NCI-H2107 treated with DMSO at 0.1 percent for 48 hours (cell line): ENCODE measurements at regions not wholly inside any gene's neighbourhood (a gene's known extent, or its start where the extent isn't known, plus 50 kb on each side); places are given as distances from the start of the nearest gene placed in this dataset.

Source experiments
- DNase-seq: peaks from one replicate; lab custom pipeline; 2025; ENCODE audit not compliant: unreplicated experiment; lab: John Stamatoyannopoulos, UW

DNA sequence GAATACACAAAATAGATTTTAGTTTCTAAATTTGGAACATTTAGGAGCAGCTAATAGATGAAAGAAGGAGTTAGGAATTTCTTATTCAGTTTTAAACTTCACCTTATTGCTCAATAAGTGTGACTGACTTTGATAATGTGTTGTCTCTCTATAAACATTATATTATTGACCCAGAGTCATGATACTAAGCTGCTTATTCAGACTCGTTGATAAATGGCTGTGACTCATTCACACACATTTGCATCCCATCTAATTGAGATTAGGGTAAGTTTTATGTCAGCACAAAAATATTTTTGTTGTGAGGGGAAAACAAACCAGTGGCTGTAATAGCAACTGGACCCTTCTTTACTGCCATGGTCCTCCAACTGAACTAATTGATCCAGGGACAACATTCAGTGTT lies 137.6 kb downstream of the GOLIM4 start:
- no peak for DNase-seq

DNA sequence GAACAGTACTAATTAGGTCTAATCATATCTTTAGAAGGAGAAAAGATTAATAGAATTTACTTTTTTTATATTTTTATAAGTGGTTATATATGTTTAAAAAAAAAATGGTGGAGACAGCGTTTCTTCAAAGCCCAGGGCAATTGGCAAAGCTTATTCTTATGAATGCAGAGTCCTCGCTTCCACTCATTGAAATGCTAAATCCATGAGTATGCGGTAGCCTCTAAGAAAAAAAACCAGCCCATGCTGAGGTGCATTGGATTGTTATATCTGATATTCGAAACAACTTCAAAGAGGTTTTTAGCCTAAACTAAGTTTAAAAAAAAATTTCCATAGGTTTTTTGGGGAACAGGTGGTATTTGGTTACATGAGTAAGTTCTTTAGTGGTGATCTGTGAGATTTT lies 142.8 kb downstream of the GOLIM4 start:
- no peak for DNase-seq

DNA sequence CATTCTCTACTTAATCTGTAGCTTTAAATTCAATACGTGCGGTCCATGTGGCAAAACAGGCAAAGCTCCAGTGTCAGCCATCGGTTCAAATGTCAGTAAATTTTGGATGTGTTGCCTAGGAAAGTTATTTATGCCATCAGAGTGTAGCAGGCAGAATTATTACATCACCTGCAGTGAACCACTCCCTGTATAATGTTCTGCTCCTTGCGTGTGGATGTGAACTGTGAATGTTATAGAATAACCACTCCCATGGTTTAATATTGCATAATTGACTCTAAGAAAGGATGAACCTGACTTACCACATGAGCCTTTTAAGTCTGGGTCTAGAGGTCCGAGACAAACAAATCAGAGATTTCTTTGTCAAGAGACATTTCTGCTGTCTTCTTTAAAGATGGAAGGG lies 145.5 kb downstream of the GOLIM4 start:
- no peak for DNase-seq

DNA sequence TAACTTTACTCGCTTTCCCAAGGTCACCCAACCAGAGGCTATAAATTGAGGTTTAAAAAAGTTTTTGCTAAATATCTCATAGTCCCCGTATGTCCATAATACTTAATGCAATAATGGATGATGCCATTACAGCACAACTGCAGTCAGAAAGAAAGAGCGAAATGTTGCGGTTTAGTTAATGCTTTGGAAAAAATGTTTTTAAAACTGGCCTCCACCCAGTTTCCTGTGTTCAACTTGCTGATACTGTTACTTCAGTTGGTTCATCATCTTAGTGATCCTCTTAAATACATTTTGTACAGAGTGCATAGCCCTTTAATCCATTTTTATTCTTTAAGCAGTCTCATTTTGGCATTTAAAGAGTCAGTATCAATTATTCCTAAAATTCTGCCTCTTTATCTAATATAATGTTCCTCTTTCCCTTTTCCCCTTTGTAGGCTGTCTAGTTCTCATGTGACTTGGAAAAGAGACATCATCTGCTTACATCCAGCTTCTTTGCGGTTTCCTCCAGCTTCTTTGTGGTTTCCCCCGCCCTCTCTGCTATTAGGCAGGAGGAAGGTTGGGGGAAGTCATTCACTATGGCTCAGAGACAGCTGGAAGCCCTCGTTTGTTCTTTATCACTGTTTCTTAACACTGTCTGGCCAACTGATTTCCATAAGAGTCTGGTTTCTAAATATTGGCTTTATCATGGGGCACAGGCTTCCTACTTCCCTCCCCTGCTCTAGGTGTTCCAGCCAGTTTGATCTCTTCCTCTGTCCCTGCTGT lies 154.3 kb downstream of the GOLIM4 start:
- peak; percentile 99 for DNase-seq

DNA sequence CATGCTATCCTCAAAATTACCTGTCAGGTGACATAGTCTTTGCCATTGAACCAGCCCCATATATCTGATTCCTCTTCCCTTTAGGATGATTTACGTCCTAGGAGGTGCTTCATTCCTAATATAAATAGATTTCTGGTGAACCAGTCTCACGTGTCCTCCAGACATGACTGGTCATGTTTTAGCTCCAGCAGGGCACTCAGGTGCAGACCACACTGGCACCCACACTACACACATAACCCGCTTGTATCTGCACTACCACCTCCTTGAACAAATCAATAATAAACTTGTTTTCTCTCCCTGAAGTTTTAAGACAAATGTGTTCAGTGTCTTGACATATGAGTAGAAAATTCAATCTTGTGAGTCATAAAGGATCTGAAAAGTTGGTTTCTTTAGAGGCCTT lies 155.5 kb downstream of the GOLIM4 start:
- DNase-seq: peak; percentile 65

DNA sequence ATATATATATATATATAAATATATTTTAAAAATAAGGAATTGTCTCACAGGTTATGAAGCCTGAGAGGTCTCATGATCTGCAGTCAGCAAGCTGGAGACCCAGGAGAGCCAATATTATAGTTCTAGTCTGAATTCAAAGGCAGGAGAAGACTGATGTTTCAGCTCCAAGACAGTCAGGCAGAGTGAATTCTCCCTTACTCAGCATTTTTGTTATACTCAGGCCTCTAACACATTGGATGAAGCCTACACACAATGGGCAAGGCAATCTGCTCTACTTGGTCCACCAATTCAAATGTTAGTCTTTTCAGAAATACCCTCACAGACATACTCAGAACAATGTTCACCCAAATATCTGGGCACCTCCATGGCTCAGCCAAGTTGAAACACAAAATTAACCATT lies 157.2 kb downstream of the GOLIM4 start:
- no peak for DNase-seq

DNA sequence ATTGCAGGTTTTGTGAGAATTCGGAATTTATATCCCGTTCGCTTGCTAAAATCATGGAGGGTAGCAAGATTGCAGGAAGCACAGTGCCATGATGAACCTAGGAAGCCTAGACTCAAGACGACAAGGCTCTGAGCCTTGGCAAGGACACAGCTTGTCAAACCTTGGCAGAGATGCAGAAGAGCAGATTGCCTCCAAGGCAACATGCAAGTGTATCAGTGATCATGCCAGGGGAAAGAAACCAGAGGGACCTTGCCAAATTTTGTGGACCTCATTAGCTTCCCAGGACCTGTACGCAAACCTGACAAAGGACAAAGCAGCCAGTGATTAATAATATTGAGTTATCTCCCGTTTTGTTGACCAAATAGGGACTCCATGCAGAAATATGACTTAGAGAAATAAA lies 159.7 kb downstream of the GOLIM4 start:
- no peak for DNase-seq

DNA sequence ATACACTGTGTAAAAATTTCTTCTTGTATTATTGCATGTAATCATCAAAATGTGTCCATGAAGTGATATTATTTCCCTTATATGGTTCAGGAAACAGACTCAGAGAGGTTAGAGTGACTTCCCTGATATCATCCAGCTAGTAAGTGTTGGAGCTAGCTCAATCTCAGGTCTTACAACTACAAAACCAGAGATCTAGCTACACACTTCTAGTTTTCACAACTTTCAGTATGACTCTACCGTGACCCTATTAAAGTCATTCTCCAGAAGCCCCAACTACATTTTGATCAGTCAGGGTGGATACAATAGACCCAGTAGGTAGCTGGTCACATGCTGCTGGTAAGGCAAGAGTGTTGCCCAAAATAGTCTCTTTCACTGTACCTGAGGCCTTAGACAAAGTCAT lies 165.3 kb downstream of the GOLIM4 start:
- no peak for DNase-seq

DNA sequence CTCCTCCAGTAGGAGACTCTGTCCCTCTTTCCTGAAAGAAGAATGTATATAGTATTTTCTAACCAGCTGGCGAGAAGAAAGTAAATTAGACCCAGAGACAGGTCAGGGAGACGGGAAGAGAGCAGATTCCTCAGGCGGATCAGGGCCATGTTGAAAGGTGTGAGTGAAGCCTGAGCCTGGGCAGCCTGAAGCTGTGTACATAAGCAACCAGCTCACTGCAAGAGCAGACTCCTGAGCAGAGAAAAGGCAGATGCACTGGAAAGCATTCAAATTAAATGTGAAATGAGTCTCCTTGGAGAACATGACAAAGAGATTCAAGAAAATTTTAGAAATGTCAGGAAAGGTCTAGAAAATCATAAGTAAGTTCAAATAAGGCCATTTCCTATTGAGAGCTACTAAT lies 165.8 kb downstream of the GOLIM4 start:
- DNase-seq: peak; percentile 81

DNA sequence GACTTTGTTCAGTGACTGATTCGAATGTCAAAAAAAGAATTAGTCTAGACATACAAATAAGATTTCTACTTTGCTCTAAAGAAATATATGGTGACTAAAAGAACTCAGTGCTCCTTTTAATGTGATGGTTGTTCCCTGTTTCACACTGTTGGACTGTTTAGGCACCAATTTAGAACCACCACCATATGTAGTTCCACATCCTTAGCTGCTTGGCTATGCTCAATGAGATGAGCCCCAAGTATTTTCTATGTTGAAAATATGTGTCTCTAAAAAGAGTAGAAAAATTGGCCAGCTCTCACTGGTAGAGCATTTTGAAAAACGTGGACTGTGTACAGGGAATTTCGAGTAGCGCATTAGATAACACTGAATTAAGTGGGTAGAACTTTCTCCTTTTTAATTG lies 167.3 kb downstream of the GOLIM4 start:
- DNase-seq: no peak

DNA sequence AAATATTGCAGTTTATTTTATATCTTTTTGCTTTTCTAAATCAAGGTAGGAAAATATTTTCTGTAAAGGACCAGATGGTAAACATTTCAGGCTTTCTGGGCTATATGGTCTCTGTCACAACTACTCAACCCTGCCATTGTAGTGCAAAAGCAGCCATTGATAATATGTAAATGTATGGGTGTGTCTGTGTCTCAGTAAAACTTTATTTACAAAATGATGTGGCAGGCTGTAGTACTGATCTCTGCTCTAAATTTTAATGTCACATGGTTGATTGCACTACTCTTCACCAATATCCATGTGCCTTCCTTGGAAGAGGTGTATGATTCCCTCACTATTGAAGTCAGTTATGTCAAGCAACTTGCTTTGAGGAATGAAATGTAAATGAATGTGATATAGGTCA lies 175.0 kb downstream of the GOLIM4 start:
- DNase-seq: no peak

DNA sequence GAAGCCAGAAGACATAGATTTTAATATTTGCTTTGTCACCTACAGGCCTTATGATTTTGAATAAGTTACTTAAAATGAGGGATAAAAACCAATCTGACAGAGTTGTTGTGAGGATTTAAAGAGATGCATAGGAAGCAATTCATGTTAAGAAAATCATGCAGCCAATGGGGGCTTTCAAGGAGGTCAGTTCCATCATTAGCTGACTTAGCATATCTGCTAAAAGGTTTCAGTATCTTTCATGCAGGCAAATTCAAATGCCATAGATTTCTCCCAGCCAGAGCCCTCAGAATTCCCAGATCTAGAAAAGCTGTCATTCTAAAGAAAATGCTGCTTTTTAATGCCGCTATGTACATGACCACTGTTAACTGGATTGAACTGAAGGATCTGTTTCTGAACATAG lies 176.1 kb downstream of the GOLIM4 start:
- no peak for DNase-seq

DNA sequence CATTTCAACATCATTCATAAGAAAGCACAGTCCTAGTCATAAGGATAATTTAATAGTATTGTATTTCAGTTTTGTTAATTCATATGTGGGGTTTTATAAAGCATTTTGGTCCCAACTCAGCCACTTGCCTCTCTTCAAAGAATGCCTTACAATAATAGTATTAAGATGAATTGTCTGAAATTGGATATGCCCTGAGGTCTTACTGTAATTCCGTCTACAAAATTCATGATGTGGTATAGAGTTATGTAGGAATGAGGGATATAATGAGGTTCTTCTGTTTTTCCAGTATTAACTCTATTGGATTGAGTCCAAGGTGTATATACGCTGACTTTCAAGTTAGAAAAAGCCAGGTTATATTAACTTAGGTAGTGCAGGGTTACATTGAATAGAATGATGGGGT lies 177.0 kb downstream of the GOLIM4 start:
- DNase-seq: peak; percentile 45

DNA sequence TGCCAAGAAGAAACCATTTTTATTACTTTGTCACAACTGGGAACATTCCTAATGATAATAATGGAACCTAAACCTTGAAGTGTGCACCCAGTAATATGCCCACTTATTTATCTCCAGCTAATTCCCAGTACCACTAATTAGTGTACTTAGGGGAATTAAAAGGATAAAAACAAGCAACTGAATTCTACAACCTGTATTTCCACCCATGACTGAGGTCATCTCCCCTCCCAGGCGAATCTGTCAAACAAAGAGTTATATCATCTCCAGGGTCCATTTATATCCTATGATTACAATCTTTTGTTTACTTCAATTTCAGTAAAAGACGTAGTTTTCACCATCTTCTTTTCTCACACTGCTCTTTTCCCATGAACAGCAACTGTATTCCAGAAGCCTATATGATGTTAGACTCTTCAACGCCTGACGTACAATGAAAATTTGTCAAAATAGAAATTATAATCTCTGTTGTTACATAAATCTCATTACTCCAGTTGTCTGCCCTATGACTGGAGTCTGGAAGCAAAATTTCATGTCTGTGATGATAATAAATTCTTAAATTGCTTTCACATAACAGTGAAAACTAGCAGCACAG lies 177.6 kb downstream of the GOLIM4 start:
- no peak for DNase-seq

DNA sequence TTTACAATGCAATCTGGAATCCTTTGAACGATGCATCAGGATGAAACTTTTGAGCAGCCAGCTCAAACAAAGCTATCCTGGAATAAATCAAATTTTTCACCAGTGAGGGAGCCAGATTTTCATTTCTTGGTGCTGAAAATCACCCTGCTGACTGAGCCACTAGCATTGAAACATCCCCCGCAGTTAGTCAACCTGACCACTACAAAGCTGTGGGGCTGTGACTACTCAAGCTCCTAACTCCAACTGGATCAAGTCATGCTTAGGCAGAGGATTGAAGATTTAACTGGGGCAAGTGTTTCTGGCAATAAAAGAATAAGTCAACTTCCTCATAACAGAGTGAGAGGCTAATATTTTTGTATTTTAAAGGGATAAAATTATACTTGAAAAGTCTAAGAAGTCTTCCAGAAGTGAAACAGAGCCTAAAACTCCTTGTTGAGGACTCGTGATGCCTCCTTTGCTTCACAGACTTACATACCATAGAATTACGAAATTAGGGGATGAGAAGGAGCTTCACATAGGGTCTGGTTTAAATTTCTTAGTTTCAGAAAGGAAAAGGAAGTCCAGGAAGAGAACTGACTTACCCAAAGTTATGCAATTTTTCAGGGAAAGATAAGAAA lies 177.8 kb downstream of the SERPINI1 start:
- no peak for DNase-seq

DNA sequence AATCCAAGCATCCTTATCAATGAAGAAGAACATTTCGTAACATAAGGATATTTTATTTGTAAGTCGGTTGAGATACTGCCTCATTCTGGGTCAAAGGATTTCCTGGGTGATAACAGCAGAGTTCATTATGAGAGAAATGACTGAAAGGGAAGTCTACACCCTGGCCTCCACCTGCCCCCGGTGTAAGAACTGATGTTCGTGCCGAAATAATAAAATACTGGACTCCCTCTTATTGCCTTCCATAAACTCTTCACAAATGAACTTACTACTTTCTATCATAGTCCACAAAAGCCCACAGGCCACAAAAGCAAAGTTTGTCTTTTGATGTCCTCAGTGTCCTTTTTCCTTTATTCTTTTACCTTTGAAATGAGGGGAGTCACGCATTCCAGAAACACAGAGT lies 174.4 kb downstream of the SERPINI1 start:
- no peak for DNase-seq

DNA sequence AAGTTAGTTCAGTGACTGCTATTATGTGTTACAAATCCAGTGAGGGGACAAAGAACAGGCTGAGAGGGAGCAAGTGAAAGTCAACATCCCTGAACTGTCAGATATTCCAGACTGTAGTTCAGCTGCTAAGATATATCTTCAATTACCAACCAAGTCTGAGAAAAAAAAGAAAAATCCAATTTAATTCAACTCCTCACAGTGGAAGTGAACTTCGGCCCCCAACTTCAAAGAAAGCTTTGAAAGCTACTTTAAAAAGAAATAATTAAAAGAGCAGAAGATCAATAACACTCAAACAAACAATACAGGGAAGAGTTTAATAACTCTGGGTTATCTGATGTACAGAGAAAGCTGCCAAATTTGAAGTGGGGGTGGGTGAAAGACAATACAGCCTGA lies 174.0 kb downstream of the SERPINI1 start:
- DNase-seq: no peak

DNA sequence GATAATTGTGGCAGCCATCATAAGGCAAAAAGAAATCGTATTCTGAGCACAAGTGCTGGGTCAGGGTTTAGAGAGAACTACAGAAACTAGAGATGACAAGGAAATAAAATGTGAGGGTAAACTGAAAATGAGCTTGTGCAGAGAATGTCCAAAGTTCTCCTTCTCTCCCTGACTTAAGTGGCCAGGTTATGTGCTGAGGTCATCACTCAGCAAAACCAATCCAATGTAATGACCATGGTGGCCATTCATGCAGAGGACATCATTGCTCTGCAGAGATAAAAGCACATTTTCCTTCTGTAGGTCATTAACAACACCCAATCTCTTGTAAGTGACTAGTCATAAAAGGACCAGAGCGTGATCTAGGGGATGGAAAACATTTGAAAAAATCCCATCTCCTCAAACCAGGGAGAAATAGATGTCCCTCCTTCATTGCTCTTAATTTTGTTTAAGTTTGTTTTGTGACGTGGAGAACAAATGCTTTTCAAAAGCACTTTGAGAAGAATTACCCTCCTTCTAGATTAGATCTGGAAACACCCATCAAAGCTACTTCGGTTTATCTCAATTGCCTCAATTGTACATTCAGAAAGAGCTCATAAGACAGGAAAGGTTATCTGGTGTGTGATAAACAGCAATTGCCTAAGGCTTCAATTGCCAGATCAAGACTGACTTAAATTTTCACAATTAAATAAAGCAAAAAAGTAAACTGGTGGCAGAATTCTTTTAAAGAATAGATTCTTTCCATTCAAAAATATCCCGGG lies 173.4 kb downstream of the SERPINI1 start:
- no peak for DNase-seq

DNA sequence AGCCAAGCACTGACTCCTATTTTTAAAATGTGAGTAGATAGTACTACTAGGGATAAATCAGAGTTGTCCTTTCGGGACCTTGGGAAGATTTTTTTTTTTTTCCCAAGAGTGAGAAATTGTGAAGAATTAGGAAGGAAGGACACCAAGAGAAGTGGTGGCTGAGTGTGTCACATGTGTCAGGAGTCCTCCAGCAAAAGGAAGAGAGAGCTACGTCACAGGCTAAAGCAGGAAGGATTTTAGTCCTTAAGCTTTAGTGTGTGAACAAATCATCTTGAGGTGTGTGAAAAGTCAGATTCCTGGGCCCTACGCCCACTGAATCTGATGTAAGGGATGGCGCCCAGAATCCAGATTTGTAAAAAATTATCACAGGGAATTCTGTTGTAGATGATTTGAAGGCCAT lies 172.7 kb downstream of the SERPINI1 start:
- DNase-seq: no peak

DNA sequence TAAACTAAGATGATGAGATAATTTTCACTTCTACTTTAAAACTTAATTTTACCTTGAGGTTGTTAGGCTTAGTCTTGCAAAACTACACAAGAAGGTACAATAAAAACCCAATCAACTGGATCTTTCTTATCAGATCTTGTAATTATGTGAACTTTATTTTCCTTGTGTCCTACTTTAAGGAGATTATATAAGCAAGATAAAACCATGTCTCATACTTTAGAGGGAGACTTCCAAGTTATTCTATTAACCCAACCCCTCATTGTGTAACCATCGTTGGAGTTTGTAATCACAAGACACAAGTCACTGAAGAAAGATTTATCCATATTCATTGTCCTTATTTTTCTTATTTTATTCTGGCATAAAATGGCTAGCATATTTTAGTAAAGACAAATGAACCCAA lies 165.6 kb downstream of the SERPINI1 start:
- no peak for DNase-seq

DNA sequence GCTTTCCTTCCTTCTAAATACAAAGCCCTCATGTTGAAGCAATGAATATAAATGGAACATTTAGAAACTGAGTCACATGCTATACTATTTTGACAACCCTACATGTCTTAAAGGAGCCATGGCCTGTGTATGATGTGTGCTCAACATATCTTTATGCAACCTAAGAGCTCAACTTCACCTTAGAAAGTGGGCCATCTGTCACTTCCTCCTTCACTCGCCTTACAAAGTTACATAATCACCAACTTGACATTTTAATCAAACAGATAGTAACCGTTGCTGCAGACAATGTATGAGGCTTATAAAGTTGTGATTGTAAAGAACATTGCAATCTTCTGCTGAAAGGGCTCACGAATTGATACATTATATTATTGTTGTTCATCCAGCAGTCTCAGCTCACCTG lies 163.6 kb downstream of the SERPINI1 start:
- DNase-seq: no peak

DNA sequence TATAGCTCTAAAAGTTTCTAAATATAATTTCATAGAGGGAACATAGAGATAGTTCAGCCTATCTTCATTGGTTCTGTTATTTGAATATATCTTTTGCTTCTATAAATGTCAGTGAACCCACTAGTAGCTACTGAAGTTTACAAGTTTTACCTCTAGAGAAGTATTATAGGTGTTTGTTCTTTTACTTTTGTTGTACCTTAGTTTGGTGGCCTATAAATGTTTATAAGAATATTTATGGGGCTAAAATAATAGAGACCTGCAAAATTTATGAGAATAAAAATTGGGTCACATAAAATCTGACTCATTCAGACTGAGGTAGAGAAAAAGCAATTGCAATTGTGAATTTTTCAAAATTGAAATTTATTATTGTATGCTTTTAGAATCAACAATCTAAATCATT lies 162.6 kb downstream of the SERPINI1 start:
- no peak for DNase-seq
